ENCODE measurements at regions not wholly inside any gene's neighbourhood (a gene's known extent, or its start where the extent isn't known, plus 50 kb on each side); places are given as distances from the start of the nearest gene placed in this dataset. TPM values are rescaled to one million over a fixed set of nuclear protein-coding genes. Genes with fewer than 3 reads are reported as not detected.

GRCh38 chr5:19411936-19412335 lies 576.1 kb downstream of the CDH18 start:
- Histone ChIP-seq H4K5ac (ENCODE audit: low read length) (no peak overlapping the region), H3K18ac (ENCODE audit: low read length) (no peak overlapping the region), H3K4me2 (ENCODE audit: low read length) (no peak overlapping the region), H3K36me3 (ENCODE audit: control insufficient read depth, insufficient read depth, low read length) (no peaks in the 10 kb centered on the region), H3K27me3 (ENCODE audit: insufficient read depth, low read length, poor library complexity) (no peaks in the 10 kb centered on the region), H3K9ac (ENCODE audit: low read length) (no peak overlapping the region), H2BK5ac (ENCODE audit: low read length) (no peak overlapping the region), H3K4me1 (ENCODE audit: control insufficient read depth, low read depth, low read length) (no peaks in the 10 kb centered on the region), H3K56ac (ENCODE audit: low read length) (no peak overlapping the region), H4K8ac (ENCODE audit: low read depth, low read length) (no peak overlapping the region), H3K4ac (ENCODE audit: low read depth, low read length) (no peak overlapping the region), H2BK120ac (ENCODE audit: low read depth, low read length) (no peak overlapping the region), H3K4me3 (ENCODE audit: low read length) (no peak overlapping the region), H3K79me1 (ENCODE audit: low read length) (no peaks in the 10 kb centered on the region), H3K79me2 (ENCODE audit: control insufficient read depth, insufficient read depth, low read length) (no peaks in the 10 kb centered on the region), H2AK5ac (ENCODE audit: low read length) (no peak overlapping the region), H3K27ac (ENCODE audit: low read depth, low read length) (no peak overlapping the region), H2BK15ac (replicated peaks; ENCODE audit: low read depth) (no peak overlapping the region), H3K23ac (ENCODE audit: low read length) (no peak overlapping the region)
- DNase-seq = no peak
- WGBS (ENCODE audit: extremely low coverage, insufficient coverage, low lambda C conversion rate) = no CpG with 5 or more reads among the region's 3 CpGs

Small RNA genes lying in the stretch of these regions (small RNA-seq; reads per million reads assigned to genes)
- gene AC025768.1 (ENCODE audit: insufficient read depth) = not detected
- gene RF00017 (ENCODE audit: insufficient read depth) = not detected
- gene RF00136 (ENCODE audit: insufficient read depth) = 0.90 reads per million
- gene RN7SL58P (ENCODE audit: insufficient read depth) = not detected
